CD4-positive, alpha-beta memory T cell (primary cell): ENCODE measurements at regions not wholly inside any gene's neighbourhood (a gene's known extent, or its start where the extent isn't known, plus 50 kb on each side); places are given as distances from the start of the nearest gene placed in this dataset.

Experiments used
- CTCF ChIA-PET: fragments of 350-600 bp; sonication (Branson Sonifier 250); formaldehyde crosslinking; loops from one replicate; lab custom pipeline; 2021; ENCODE audit warnings: inconsistent platforms; ENCODE audit not compliant: partially characterized antibody; lab: Charles Lee
- POLR2A ChIA-PET: fragments of 350-600 bp; sonication (Branson Sonifier 250); formaldehyde crosslinking; loops from one replicate; lab custom pipeline; 2021; ENCODE audit not compliant: partially characterized antibody; lab: Charles Lee
- DNase-seq, 5 donors: peaks; one replicate each; pipeline versions ENCODE4 v3.0.0 to v3.0.0-alpha.2; 2020 to 2022; ENCODE audit warnings: mixed read lengths in 1 of 5
- H3K27ac ChIP-seq: one replicate; pipeline ENCODE4 v1.7.0; 2013; ENCODE audit warnings: low read depth, low read length
- H3K27me3 ChIP-seq: 2 replicates; pipeline ENCODE4 v1.7.0; 2013; ENCODE audit warnings: mild to moderate bottlenecking, low read length, moderate library complexity; ENCODE audit not compliant: insufficient read depth
- H3K36me3 ChIP-seq: 2 replicates; pipeline ENCODE4 v1.7.0; 2013; ENCODE audit warnings: mild to moderate bottlenecking, low read length, moderate library complexity; ENCODE audit not compliant: insufficient read depth
- H3K4me1 ChIP-seq: 2 replicates; pipeline ENCODE4 v1.7.0; 2013; ENCODE audit warnings: mild to moderate bottlenecking, low read length, moderate library complexity; ENCODE audit not compliant: insufficient read depth
- H3K4me3 ChIP-seq, 2 donors: one replicate each; pipeline ENCODE4 v1.7.0; 2013; ENCODE audit warnings: low read length in 2 of 2, mild to moderate bottlenecking in 1 of 2
- H3K9me3 ChIP-seq, 2 donors: one replicate each; pipeline ENCODE4 v1.7.0; 2013; ENCODE audit warnings: low read length in 2 of 2, control low read depth in 1 of 2; ENCODE audit not compliant: control insufficient read depth in 1 of 2
- H3K27ac Mint-ChIP-seq, 7 donors: one replicate each; pipeline ENCODE4 v1.8.0; 2020 to 2021; ENCODE audit warnings: mixed read lengths in 7 of 7, mild to moderate bottlenecking in 6 of 7, inconsistent platforms in 3 of 7, moderate library complexity in 3 of 7
- H3K27me3 Mint-ChIP-seq, 2 donors: one replicate each; pipeline ENCODE4 v1.8.0; 2020 to 2021; ENCODE audit warnings: mixed read lengths in 2 of 2
- H3K36me3 Mint-ChIP-seq, 2 donors: one replicate each; pipeline ENCODE4 v1.8.0; 2020 to 2021; ENCODE audit warnings: mixed read lengths in 2 of 2, inconsistent platforms in 1 of 2, mild to moderate bottlenecking in 1 of 2
- H3K4me1 Mint-ChIP-seq, 4 donors: one replicate each; pipeline ENCODE4 v1.8.0; 2020 to 2021; ENCODE audit warnings: mixed read lengths in 4 of 4, mild to moderate bottlenecking in 1 of 4
- H3K4me3 Mint-ChIP-seq, 8 donors: one replicate each; pipeline ENCODE4 v1.8.0; 2020 to 2021; ENCODE audit warnings: mixed read lengths in 8 of 8, mild to moderate bottlenecking in 7 of 8, moderate library complexity in 6 of 8, inconsistent platforms in 3 of 8
- H3K9me3 Mint-ChIP-seq, 8 donors: one replicate each; pipeline ENCODE4 v1.8.0; 2020 to 2021; ENCODE audit warnings: mixed read lengths in 8 of 8, mild to moderate bottlenecking in 5 of 8, inconsistent platforms in 3 of 8, moderate library complexity in 1 of 8
- intact Hi-C: fragments of 100-400 bp; cut with micrococcal nuclease; formaldehyde crosslinking; loops from one replicate; pipeline ENCODE4 v1.15.1; 2023

DNA sequence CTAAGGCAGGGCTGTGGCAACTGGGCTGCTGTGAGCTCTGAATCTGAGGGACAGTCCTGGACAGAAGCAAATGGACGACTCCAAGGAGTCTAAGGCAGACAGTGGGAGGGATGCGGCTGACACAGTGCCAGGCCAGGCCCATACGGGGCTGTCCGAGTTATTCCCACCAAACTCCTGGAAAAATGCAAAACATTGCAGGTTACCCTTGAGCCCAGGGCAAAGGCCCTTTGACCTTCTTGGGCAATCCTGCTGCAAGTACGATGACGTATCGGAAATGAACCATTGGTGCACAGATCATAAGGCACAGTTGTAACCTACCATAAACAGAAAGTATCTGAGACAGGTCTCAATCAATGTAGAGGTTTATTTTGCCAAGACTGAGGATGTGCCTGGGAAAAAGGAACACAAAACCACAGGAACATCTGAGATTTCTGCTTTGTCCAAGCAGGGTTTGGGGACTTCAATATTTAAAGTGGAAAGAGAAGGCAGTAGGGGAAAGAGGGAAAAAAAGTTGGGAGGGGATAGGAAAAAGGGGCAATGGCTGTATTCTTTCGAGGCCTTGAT lies 118.9 kb downstream of the DACT2 start:
- intact Hi-C loops, result no loop called here
- Histone ChIP-seq H3K4me3 (no peak overlapping the region), H3K4me1 (no peaks in the 10 kb centered on the region), H3K9me3 (no peaks in the 10 kb centered on the region), H3K27ac (no peak overlapping the region), H3K36me3 (no peaks in the 10 kb centered on the region), H3K27me3 (no peaks in the 10 kb centered on the region)
- Mint-ChIP-seq H3K36me3 (no peaks in the 10 kb centered on the region), H3K4me1 (no peaks in the 10 kb centered on the region), H3K4me3 (no peak overlapping the region), H3K27me3 (peaks cover 3 to 4% of the 10 kb centered on the region in 2 donors), H3K27ac (no peak overlapping the region), H3K9me3 (peaks cover 0 to 2% (median under 1%) of the 10 kb centered on the region in 8 donors)
- ChIA-PET CTCF (no interaction called here), POLR2A (no interaction called here)
- no peak for DNase-seq

DNA sequence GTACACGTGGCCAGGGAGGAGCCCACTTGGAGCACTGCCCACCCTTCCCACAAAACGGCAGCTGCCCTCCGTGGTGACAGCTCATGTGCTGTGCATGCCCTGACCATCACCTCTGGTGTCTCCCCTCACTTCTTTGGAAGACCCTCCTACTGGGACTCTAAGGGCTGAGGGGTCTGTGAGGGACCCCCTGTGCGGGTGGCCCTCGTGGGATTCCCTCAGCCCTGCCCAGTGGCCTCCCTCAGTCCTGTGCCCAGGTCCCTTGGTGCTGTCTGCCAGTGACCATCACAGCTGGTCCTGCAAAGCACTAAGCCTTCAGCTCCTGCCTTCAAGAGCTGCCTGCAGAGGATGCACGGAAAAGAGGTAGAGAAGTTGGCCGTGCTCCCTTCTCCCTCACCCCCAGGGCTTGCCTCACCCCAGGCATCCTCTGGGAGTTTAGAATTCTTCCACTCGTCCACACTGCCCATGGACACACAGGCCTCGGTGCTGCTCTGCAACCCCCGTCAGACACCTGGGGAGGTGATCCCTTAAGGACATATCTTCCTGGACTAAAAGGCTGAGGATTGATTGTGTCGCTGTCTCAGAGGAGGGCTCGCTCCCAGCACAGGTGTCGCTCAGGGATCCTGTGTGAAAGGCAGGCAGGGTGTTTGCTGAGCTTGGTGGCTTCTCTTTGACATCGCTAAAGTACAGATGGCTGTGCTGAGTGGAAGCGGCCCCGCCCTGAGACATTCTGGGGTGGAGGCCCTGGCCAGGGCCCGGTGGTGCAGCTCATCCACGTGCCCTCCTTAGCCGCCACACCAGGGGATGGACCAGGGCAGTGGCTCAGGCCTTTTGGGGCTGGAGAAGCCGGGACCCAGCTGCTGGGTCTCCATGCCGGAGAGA lies 119.5 kb upstream of the FRMD1 start:
- Mint-ChIP-seq H3K27ac (no peak overlapping the region), H3K9me3 (peaks cover 0 to 1% (median 0%) of the 10 kb centered on the region in 8 donors), H3K27me3 (peaks cover 4 to 12% of the 10 kb centered on the region in 2 donors), H3K4me1 (no peaks in the 10 kb centered on the region), H3K4me3 (no peak overlapping the region), H3K36me3 (no peaks in the 10 kb centered on the region)
- no peaks in the 10 kb centered on the region for H3K4me1 ChIP-seq
- H3K27me3 ChIP-seq, result no peaks in the 10 kb centered on the region
- ChIA-PET POLR2A (no interaction called here), CTCF (no interaction called here)
- no peaks in the 10 kb centered on the region for H3K36me3 ChIP-seq
- no peaks in the 10 kb centered on the region for H3K9me3 ChIP-seq
- DNase-seq, result no peak
- no peak overlapping the region for H3K4me3 ChIP-seq
- no peak overlapping the region for H3K27ac ChIP-seq
- intact Hi-C loops, result no loop called here

DNA sequence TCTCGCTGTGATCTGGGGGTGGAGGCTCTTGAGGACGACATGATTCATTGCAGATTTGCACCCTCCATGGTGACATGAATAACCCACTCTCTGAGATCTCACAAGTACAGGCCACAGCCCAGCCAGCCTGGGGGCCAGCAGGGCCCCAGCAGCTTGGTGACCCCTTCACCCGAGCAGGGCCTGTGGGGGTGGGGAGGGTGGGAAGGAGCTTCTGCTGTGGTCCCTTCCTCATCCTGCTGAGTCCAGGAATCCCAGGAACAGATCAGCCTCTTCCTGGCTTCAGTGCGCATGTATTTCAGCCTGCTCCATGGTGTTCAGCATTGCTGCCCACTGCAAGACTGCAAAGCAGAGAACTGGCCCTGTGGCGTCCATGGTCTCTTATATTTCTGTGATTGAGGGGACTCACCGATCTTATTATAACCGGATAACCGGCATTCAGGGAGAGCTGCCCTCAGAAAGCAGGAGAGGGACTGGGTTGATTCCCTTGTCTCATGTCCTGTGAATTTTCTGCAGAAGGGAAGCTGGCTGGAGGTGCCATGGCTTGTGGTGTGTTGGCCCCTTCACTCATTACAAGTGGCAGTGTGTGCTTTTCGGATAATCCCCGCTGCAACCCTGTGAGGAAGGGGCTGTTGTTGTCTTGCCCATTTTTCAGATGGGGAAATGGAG lies 118.8 kb upstream of the FRMD1 start:
- Histone ChIP-seq H3K27ac (no peak overlapping the region), H3K27me3 (no peaks in the 10 kb centered on the region), H3K4me1 (no peaks in the 10 kb centered on the region), H3K9me3 (no peaks in the 10 kb centered on the region), H3K4me3 (no peak overlapping the region), H3K36me3 (no peaks in the 10 kb centered on the region)
- intact Hi-C loops, result no loop called here
- Mint-ChIP-seq H3K4me1 (no peaks in the 10 kb centered on the region), H3K9me3 (peaks cover 0 to 1% (median 0%) of the 10 kb centered on the region in 8 donors), H3K4me3 (no peak overlapping the region), H3K27ac (no peak overlapping the region), H3K27me3 (peaks cover 4 to 12% of the 10 kb centered on the region in 2 donors), H3K36me3 (no peaks in the 10 kb centered on the region)
- DNase-seq, result no peak
- POLR2A ChIA-PET, result no interaction called here
- CTCF ChIA-PET, result no interaction called here

DNA sequence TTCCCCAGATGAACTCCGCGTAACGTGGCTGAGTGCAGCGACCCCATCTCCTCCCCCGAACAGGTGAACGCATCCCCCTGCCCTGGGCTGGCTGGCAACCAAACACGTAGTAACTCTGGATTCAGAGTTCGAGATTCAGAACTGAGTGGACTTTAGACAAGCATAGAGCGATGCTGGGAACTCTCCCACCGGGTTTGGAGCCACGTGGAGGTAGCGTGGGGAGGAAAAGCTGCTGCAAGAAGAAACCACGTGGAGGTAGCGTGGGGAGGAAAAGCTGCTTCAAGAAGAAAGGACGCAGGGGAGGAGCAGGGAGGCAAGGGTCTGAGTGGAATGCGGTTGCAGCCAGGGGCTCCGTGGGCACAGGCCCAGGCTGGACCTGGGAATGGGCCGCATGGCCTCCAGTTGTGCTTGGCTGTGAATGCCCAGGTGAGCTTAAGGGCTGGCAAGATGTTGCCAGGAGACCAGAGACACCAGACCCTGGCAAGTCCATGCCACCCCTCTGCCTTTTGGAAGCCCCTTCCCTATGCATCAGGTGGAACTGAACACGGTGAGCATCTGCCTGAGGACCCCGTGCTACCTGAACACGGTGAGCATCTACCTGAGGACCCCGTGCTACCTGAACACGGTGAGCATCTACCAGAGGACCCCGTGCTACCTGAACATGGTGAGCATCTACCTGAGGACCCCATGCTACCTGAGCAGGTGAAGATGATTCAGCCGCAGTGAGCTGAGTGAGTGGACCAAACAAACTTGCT lies 118.0 kb upstream of the FRMD1 start:
- no peaks in the 10 kb centered on the region for H3K4me1 Mint-ChIP-seq

DNA sequence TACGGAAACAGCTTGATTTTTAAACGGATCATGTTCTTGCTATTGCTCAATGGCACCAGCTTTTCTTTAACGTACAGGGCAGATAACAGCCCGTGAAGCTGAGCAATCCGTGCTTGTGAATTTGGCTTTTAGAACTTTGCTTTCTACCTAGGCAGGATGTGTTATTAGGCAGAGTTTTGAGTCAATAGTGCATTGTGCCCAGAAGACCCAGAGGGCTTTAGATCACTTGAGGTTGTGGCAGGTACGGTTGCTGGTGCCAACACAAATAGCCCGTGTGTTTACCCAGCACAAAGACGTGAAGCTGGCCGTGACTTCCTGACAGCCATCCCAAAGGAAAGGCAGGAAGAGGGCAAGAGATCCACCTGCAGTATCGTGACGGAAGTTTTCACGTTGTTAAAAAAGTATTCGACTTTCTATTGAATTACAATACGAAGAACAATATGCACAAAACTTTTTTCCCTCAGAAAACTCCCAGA lies 117.4 kb upstream of the FRMD1 start:
- CTCF ChIA-PET, result no interaction called here
- no peaks in the 10 kb centered on the region for H3K36me3 Mint-ChIP-seq

More for the DNA sequence above, 118.0 kb upstream of the FRMD1 start:
- Histone ChIP-seq H3K4me1 (no peaks in the 10 kb centered on the region), H3K27me3 (no peaks in the 10 kb centered on the region), H3K27ac (no peak overlapping the region), H3K4me3 (no peak overlapping the region), H3K36me3 (no peaks in the 10 kb centered on the region), H3K9me3 (no peaks in the 10 kb centered on the region)
- Mint-ChIP-seq H3K36me3 (no peaks in the 10 kb centered on the region), H3K27ac (no peak overlapping the region), H3K4me3 (no peak overlapping the region), H3K9me3 (peaks cover 0 to 1% (median 0%) of the 10 kb centered on the region in 8 donors), H3K27me3 (peaks cover under 1 to 12% of the 10 kb centered on the region in 2 donors)
- ChIA-PET CTCF (no interaction called here), POLR2A (no interaction called here)
- intact Hi-C loops, result no loop called here
- DNase-seq, result no peak

DNA sequence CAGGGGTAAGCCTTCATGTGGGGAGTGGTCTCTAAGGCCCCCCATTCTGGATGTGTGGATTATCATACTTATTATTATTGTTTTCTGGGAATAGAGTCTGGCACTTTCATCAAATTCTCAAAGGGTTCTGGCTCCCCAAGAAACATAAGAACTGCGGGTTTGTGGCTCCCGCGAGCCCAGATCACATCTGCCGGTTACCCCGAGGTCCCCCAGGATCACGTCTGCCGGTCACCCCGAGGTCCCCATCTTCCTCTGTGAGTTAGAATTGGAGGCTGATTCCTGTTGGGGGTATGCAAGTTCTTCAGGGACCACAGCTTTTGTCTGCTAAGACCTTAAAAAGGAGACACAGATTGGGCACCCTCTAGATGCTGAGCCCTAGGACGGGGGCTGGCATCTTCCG lies 116.7 kb upstream of the FRMD1 start:
- H3K27ac Mint-ChIP-seq, result no peak overlapping the region

More for the DNA sequence above, 117.4 kb upstream of the FRMD1 start:
- no peaks in the 10 kb centered on the region for H3K4me1 ChIP-seq
- no peak overlapping the region for H3K27ac ChIP-seq
- POLR2A ChIA-PET, result no interaction called here
- intact Hi-C loops, result no loop called here
- Mint-ChIP-seq H3K9me3 (peaks cover 0 to 1% (median 0%) of the 10 kb centered on the region in 8 donors), H3K27me3 (peaks cover 0 to 13% of the 10 kb centered on the region in 2 donors), H3K4me3 (no peak overlapping the region), H3K4me1 (no peaks in the 10 kb centered on the region), H3K27ac (no peak overlapping the region)
- H3K27me3 ChIP-seq, result no peaks in the 10 kb centered on the region
- DNase-seq, result no peak
- H3K36me3 ChIP-seq, result no peaks in the 10 kb centered on the region
- no peak overlapping the region for H3K4me3 ChIP-seq
- H3K9me3 ChIP-seq, result no peaks in the 10 kb centered on the region

More for the DNA sequence above, 116.7 kb upstream of the FRMD1 start:
- H3K27me3 ChIP-seq, result no peaks in the 10 kb centered on the region
- no peaks in the 10 kb centered on the region for H3K4me1 ChIP-seq
- H3K4me3 Mint-ChIP-seq, result no peak overlapping the region
- no peak for DNase-seq
- H3K4me3 ChIP-seq, result no peak overlapping the region
- H3K27ac ChIP-seq, result no peak overlapping the region
- H3K36me3 ChIP-seq, result no peaks in the 10 kb centered on the region
- H3K9me3 ChIP-seq, result no peaks in the 10 kb centered on the region
- H3K4me1 Mint-ChIP-seq, result no peaks in the 10 kb centered on the region
- ChIA-PET POLR2A (no interaction called here), CTCF (no interaction called here)
- no peaks in the 10 kb centered on the region for H3K36me3 Mint-ChIP-seq
- peaks cover 0 to 14% of the 10 kb centered on the region in 2 donors for H3K27me3 Mint-ChIP-seq
- H3K9me3 Mint-ChIP-seq, result peaks cover 0 to 1% (median 0%) of the 10 kb centered on the region in 8 donors
- intact Hi-C loops, result no loop called here
